Suprapubic skin (tissue), 4 donors: ENCODE measurements at regions not wholly inside any gene's neighbourhood (a gene's known extent, or its start where the extent isn't known, plus 50 kb on each side); places are given as distances from the start of the nearest gene placed in this dataset.

ENCODE experiments used
- DNase-seq, 2 donors: peaks; one replicate each; pipeline ENCODE4 v3.0.0-alpha.2; 2019; ENCODE audit warnings: low spot score in 2 of 2
- H3K27ac ChIP-seq: fragments of 200-600 bp; sonication (generic); one replicate; pipeline ENCODE4 v1.5.1; 2019
- H3K27me3 ChIP-seq: fragments of 200-600 bp; sonication (generic); one replicate; pipeline ENCODE4 v1.5.1; 2019
- H3K36me3 ChIP-seq: fragments of 200-600 bp; sonication (generic); one replicate; pipeline ENCODE4 v1.5.1; 2019
- H3K4me1 ChIP-seq: fragments of 200-600 bp; sonication (generic); one replicate; pipeline ENCODE4 v1.5.1; 2019
- H3K4me3 ChIP-seq: fragments of 200-600 bp; sonication (generic); one replicate; pipeline ENCODE4 v1.5.1; 2019; ENCODE audit warnings: mild to moderate bottlenecking
- H3K9me3 ChIP-seq: fragments of 200-600 bp; sonication (generic); one replicate; pipeline ENCODE4 v1.5.1; 2019
- EP300 ChIP-seq: sonication (generic); formaldehyde crosslinking; IDR thresholded peaks from one replicate; pipeline ENCODE4 v1.6.1; 2017; ENCODE audit warnings: antibody characterized with exemption
- POLR2A ChIP-seq, 2 donors: fragments of 450-650 bp; IDR thresholded peaks; one replicate each; pipeline ENCODE4 v1.6.1; 2017; ENCODE audit warnings: antibody characterized with exemption in 2 of 2, mild to moderate bottlenecking in 2 of 2, moderate library complexity in 2 of 2
- POLR2AphosphoS5 ChIP-seq, 3 donors: sonication (generic); formaldehyde crosslinking; IDR thresholded peaks; one replicate each; pipeline ENCODE4 v1.6.1; 2017; ENCODE audit warnings: antibody characterized with exemption in 3 of 3
- WGBS: methylation state at CpG from one replicate; pipeline ENCODE4 v1.1.5; 2018; 5-methylcytosine and 5-hydroxymethylcytosine counted together
- TF ChIP-seq, protein P1 (sequence below), 2 donors: fragments of 200-600 bp in 1 of 2; fragments of 450-650 bp in 1 of 2; sonication (generic) in 1 of 2; IDR thresholded peaks; one replicate each; pipeline ENCODE4 v1.5.1; 2016 to 2019; ENCODE audit warnings: antibody characterized with exemption in 2 of 2, mild to moderate bottlenecking in 1 of 2, moderate library complexity in 1 of 2

DNA sequence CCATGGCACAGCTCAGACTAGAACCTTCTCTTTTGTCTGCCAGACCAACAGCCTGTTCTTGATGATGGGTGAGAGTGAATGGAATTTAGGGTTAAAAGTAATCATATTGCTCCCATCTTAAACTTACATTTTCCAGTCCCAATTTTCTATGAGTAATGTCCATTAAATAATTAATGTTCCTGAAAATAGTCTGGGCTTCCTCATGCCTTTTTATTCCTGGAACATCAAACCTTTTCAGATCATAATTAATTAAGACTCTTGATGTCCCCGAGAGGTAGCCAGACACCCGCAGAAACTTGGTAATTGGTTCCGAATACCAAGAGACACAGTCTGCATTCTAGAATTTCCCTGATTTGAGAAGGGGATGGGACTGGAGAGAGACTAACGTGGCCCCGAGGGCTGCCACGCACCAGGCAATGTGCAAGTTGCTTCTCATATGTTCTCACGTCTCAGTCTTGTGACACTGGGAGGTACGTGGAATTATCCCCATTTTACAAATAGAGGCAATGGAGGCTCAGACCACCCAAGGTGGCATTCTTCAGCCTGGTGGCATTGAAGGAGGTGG, 78.6 kb upstream of the TOX2 start:
- peaks cover 5% of the 10 kb centered on the region for H3K27me3 ChIP-seq
- no peak overlapping the region for H3K4me3 ChIP-seq
- H3K27ac ChIP-seq: no peak overlapping the region
- peaks cover 2% of the 10 kb centered on the region for H3K9me3 ChIP-seq
- TF ChIP-seq POLR2A (IDR thresholded peaks at IDR 0.05) (no peak), EP300 (no peak), POLR2AphosphoS5 (IDR thresholded peaks at IDR 0.05) (no peak)
- TF ChIP-seq, protein P1, sequence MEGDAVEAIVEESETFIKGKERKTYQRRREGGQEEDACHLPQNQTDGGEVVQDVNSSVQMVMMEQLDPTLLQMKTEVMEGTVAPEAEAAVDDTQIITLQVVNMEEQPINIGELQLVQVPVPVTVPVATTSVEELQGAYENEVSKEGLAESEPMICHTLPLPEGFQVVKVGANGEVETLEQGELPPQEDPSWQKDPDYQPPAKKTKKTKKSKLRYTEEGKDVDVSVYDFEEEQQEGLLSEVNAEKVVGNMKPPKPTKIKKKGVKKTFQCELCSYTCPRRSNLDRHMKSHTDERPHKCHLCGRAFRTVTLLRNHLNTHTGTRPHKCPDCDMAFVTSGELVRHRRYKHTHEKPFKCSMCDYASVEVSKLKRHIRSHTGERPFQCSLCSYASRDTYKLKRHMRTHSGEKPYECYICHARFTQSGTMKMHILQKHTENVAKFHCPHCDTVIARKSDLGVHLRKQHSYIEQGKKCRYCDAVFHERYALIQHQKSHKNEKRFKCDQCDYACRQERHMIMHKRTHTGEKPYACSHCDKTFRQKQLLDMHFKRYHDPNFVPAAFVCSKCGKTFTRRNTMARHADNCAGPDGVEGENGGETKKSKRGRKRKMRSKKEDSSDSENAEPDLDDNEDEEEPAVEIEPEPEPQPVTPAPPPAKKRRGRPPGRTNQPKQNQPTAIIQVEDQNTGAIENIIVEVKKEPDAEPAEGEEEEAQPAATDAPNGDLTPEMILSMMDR (IDR thresholded peaks at IDR 0.05): no peak
- H3K36me3 ChIP-seq: no peaks in the 10 kb centered on the region
- 79% methylated on average over 8 of the region's 8 CpGs for WGBS
- DNase-seq: no peak
- H3K4me1 ChIP-seq: no peaks in the 10 kb centered on the region

DNA sequence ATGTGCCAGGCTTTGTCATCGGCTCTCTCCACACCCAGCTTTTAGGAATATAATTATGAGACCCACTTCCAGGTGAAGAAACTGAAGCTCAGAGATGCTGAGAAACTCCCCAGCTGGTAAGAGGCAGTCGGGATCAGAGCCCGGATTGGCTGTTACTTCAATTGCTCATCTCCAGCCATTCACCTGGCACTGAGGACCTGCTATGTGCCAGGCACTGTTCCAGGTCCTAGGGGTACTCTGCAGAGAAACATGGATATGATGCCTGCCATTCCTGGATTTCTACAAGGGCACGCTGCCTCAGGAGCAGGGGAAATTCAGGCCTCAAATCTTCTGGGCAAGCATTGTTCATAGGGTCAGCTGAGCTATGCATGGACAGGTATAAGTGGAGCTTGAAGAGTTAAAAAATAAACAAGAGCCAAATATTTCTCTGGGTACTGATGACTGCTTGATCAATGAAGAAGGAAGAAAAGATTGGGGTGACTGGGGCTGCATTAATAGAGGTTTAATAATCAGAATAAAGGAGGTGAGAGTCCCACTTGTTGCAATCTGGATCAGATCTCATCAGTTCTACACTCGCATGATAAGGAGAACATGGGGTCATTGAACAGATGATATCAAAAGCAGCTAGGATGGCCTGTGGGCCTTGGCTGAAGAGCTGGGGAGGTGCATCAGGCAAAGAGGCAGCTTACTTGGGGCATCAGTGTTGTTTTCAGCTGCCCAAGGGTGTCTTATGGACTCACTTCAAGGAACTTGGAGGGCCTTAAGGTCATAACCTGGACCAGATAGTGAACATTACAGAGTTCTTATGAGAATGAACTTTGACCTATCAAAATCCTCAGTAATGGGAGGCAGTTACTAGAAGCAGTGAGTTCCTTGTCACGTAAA, 80.9 kb upstream of the TOX2 start:
- no peak overlapping the region for H3K27ac ChIP-seq

DNA sequence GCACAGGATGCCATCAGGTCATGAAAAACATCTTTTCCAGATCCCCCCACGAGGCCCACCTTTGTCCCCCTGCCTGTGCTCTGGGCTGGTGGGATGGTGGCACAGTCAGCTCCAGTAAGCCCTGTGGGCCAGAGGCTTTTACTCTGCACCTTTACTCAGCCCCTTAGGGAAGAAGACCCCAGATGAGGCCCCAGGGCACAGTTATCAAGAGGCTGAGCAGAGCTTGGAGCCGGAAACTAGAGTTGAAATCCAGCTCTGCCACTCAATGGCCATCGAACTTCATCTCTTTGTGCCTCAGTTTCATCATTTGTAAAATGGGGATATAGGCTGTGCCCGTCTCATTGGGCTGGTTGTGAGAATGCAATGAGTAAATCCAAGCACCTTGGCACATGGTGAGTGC, 81.7 kb upstream of the TOX2 start:
- Histone ChIP-seq H3K36me3 (no peaks in the 10 kb centered on the region), H3K27me3 (peaks cover 15% of the 10 kb centered on the region), H3K4me1 (no peaks in the 10 kb centered on the region), H3K4me3 (no peak overlapping the region), H3K27ac (no peak overlapping the region), H3K9me3 (peaks cover 4% of the 10 kb centered on the region)
- no peak for DNase-seq
- 65% methylated on average over 2 of the region's 4 CpGs for WGBS
- TF ChIP-seq EP300 (no peak), POLR2A (IDR thresholded peaks at IDR 0.05) (no peak), POLR2AphosphoS5 (IDR thresholded peaks at IDR 0.05) (no peak)
- TF ChIP-seq, protein P1 (IDR thresholded peaks at IDR 0.05): no peak

More for the DNA sequence above, 80.9 kb upstream of the TOX2 start:
- no peak for DNase-seq
- Histone ChIP-seq H3K4me1 (no peaks in the 10 kb centered on the region), H3K36me3 (no peaks in the 10 kb centered on the region), H3K4me3 (no peak overlapping the region), H3K27me3 (peaks cover 11% of the 10 kb centered on the region), H3K9me3 (peaks cover 4% of the 10 kb centered on the region)
- WGBS: 63% methylated on average over 3 of the region's 6 CpGs
- TF ChIP-seq POLR2AphosphoS5 (IDR thresholded peaks at IDR 0.05): no peak
- TF ChIP-seq POLR2A (IDR thresholded peaks at IDR 0.05): no peak
- no peak for TF ChIP-seq EP300
- TF ChIP-seq, protein P1 (IDR thresholded peaks at IDR 0.05): no peak

DNA sequence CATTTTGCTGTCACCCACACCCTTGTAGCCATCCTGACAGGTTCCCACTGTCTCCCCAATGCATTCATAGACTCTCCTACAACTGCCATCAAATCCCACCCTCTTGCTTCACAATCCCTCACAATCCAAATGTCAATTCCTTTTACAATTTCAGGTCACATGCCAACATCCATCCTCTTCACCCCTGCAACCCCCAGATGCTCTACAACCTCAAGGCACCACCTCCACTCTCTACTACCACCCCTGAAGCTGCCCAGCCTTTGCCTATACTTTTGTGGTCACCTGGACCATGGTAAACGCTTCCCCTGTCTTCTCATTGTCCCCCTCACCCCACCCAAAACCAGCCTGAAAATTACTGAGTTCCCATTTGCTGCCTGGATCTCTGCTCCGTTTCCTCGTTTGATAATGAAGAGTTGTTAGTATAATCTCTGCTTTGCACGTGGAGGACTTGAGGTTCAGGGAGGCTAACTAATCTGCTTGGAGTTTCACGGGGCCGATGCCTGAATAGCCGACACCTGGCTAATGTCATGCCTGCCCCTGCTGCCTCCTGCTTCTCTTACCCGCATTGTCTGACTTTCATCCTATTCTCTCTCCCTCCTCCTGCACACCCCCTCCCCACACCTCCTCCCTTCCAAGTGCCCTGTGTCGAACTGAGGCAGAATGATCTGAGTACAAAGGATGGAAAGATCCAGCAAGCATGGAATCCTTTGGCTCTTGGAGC, 82.4 kb upstream of the TOX2 start:
- Histone ChIP-seq H3K9me3 (peaks cover 4% of the 10 kb centered on the region), H3K27me3 (peaks cover 17% of the 10 kb centered on the region), H3K4me3 (no peak overlapping the region), H3K4me1 (no peaks in the 10 kb centered on the region), H3K27ac (no peak overlapping the region), H3K36me3 (no peaks in the 10 kb centered on the region)
- DNase-seq: no peak
- no peak for TF ChIP-seq POLR2AphosphoS5 (IDR thresholded peaks at IDR 0.05)
- TF ChIP-seq POLR2A (IDR thresholded peaks at IDR 0.05): no peak
- TF ChIP-seq EP300: no peak
- TF ChIP-seq, protein P1 (IDR thresholded peaks at IDR 0.05): no peak
- 61% methylated on average over 9 of the region's 9 CpGs for WGBS
